Coronary artery (tissue), 2 donors: ENCODE measurements at regions not wholly inside any gene's neighbourhood (a gene's known extent, or its start where the extent isn't known, plus 50 kb on each side); places are given as distances from the start of the nearest gene placed in this dataset.

Experiments used
- DNase-seq: peaks from one replicate; pipeline ENCODE4 v3.0.0-alpha.2; 2017; ENCODE audit warnings: low spot score
- H3K27ac ChIP-seq, 2 donors: fragments of 200-600 bp; sonication (generic); one replicate each; pipeline ENCODE4 v1.5.1; 2016 to 2019
- H3K4me3 ChIP-seq: fragments of 200-600 bp; sonication (generic); 2 replicates; pipeline ENCODE4 v1.5.1; 2016; ENCODE audit warnings: mild to moderate bottlenecking, moderate library complexity
- CTCF ChIP-seq: fragments of 200-600 bp; sonication (generic); IDR thresholded peaks from one replicate; pipeline ENCODE4 v1.5.1; 2019; ENCODE audit warnings: antibody characterized with exemption

GRCh38 chr3:144063306-144063705 lies 91.7 kb downstream of the DIPK2A start:
- Histone ChIP-seq H3K4me3 (no peak overlapping the region), H3K27ac (no peak overlapping the region)
- no peak for TF ChIP-seq CTCF
- DNase-seq: no peak

- H3K27ac ChIP-seq: no peak overlapping the region
- no peak for DNase-seq
- no peak for TF ChIP-seq CTCF
- no peak overlapping the region for H3K4me3 ChIP-seq
These were observed 95.4 kb downstream of the DIPK2A start for GRCh38 chr3:144067059-144067458.

GRCh38 chr3:144073698-144074097 lies 102.1 kb downstream of the DIPK2A start:
- no peak overlapping the region for H3K4me3 ChIP-seq
- H3K27ac ChIP-seq: no peak overlapping the region
- TF ChIP-seq CTCF: no peak
- DNase-seq: no peak

- Histone ChIP-seq H3K4me3 (no peak overlapping the region), H3K27ac (no peak overlapping the region)
- no peak for TF ChIP-seq CTCF
- no peak for DNase-seq
These were observed 108.0 kb downstream of the DIPK2A start for GRCh38 chr3:144079634-144080033.

- no peak for TF ChIP-seq CTCF
- no peak overlapping the region for H3K27ac ChIP-seq
- DNase-seq: no peak
- no peak overlapping the region for H3K4me3 ChIP-seq
These were observed 113.3 kb downstream of the DIPK2A start for GRCh38 chr3:144084929-144085328.

GRCh38 chr3:144085964-144086363 lies 114.3 kb downstream of the DIPK2A start:
- Histone ChIP-seq H3K4me3 (no peak overlapping the region), H3K27ac (no peak overlapping the region)
- TF ChIP-seq CTCF: no peak
- no peak for DNase-seq

GRCh38 chr3:144096016-144096415 lies 124.4 kb downstream of the DIPK2A start:
- H3K4me3 ChIP-seq: no peak overlapping the region
- TF ChIP-seq CTCF: no peak
- no peak for DNase-seq
- H3K27ac ChIP-seq: no peak overlapping the region
